GM12875 (cell line): ENCODE measurements at regions not wholly inside any gene's neighbourhood (a gene's known extent, or its start where the extent isn't known, plus 50 kb on each side); places are given as distances from the start of the nearest gene placed in this dataset.

ENCODE experiments used
- H3K4me3 ChIP-seq: one replicate; pipeline ENCODE4 v1.5.1; 2011; ENCODE audit warnings: low read depth, low read length, control low read depth
- TF ChIP-seq, protein P1 (sequence below): IDR thresholded peaks from 2 replicates; pipeline ENCODE4 v1.5.1; 2011; ENCODE audit warnings: low read depth, mild to moderate bottlenecking, control low read depth, inconsistent platforms, low read length, moderate library complexity, borderline replicate concordance; ENCODE audit not compliant: insufficient read depth

DNA sequence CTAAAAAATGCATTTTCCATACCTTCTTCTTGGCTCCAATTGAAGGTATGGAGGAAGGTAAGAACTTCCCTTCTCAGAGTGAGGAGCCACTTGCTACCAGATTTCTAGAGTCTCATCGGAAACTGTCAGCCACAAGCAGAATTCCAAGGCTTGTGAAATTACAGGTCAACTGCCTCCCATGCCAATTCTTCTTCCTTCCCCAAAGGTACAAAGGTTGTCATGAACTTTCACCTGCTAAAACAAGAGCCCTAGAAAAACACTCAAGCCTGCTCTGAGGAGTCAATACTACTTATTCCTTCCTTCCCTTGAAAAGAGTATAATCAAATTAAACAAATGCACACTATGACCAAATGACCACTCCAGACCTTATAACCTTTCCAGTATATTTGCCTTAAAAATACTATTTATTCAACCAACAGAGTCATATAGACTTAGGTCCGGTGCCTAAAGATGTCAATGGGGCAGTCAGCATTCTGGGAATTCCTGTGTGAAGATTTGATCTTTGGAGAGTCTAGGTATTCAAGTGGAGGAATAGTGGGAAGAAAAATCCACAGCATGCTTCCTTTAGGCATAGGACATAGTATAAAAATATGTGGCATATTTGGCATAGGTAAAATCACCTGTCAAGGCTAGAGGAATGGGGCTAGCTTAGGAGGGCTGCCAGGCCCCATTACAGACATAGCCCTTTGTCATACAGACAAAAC lies 539.3 kb downstream of the LIG4 start:
- no peak overlapping the region for H3K4me3 ChIP-seq
- TF ChIP-seq, protein P1, sequence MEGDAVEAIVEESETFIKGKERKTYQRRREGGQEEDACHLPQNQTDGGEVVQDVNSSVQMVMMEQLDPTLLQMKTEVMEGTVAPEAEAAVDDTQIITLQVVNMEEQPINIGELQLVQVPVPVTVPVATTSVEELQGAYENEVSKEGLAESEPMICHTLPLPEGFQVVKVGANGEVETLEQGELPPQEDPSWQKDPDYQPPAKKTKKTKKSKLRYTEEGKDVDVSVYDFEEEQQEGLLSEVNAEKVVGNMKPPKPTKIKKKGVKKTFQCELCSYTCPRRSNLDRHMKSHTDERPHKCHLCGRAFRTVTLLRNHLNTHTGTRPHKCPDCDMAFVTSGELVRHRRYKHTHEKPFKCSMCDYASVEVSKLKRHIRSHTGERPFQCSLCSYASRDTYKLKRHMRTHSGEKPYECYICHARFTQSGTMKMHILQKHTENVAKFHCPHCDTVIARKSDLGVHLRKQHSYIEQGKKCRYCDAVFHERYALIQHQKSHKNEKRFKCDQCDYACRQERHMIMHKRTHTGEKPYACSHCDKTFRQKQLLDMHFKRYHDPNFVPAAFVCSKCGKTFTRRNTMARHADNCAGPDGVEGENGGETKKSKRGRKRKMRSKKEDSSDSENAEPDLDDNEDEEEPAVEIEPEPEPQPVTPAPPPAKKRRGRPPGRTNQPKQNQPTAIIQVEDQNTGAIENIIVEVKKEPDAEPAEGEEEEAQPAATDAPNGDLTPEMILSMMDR = no peak

DNA sequence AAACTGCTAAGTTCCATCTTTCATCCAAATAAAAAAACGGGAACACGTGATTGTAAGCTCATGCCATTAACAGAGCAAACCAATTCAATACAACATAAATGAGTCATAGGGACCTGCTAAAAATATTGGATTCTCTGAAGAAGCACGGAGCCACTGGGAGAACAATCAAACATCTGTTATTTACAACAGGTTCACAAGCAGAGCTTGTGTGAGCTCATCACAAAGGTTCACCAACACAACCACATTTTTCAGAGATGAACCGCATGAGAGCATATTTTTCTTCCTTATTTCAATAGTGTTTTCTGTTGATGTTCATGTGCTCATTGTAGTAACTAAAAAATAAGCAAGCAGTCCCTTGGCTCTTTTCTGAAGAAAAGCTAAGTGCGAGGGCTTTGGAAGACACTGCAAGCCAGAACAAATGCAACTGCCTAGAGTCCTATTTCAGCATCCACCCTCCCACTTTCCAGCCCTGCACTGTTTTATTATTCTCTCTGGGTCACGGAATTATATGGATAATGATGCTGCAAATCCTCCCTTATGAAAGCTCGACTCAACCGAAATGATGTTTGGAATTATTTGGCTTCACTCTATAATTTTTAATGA lies 545.8 kb downstream of the LIG4 start:
- H3K4me3 ChIP-seq = no peak overlapping the region
- TF ChIP-seq, protein P1 = no peak

DNA sequence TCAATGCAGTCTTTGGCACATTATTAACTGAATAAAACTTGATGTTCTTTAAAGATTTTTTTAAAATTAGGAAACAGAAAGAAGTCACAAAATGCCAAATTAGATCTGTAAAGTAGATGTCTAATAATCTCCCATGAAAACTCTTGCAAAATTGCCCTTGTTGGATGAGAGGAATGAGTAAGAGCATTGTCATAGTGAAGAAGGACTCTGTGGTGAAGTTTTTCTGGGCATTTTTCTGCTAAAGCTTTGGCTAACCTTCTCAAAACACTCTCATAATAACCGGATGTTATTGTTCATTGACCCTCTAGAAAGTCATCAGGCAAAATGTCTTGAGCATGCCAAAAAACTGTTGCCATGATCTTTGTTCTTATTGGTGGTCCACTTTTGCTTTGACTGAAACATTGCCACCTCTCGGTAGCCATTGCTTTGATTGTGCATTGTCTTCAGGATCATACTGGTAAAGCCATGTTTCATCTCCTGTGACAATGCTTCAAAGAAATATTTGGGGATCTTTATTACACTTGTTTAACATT lies 549.3 kb downstream of the LIG4 start:
- H3K4me3 ChIP-seq = no peak overlapping the region
- TF ChIP-seq, protein P1 = no peak

DNA sequence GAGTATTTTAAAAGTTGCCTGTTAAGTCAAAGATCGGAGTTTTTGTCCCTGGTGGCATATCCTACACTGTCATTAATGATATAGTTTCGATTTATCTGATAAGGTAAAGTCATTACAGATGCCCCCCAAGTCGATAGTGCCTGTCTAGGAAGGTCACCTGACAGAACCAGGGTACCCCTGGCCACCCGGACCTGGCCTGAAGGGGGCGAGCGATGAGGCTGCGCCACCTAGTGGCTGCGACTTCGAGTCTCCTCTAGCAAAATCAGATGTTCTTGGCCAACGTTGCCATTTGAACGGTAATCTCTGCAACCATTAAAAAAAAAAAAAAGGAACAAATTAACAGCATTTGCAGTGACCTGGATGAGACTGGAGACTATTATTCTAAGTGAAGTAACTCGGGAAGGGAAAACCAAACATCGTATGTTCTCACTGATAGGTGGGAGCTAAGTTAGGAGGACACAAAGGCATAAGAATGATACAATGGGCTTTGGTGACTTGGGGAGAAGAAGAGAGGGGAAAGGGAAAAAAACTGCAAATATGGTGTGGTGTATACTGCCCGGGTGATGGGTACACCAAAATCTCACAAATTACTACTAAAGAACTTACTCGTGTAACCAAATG lies 565.1 kb downstream of the LIG4 start:
- H3K4me3 ChIP-seq = no peak overlapping the region
- TF ChIP-seq, protein P1 = peak; percentile 88

DNA sequence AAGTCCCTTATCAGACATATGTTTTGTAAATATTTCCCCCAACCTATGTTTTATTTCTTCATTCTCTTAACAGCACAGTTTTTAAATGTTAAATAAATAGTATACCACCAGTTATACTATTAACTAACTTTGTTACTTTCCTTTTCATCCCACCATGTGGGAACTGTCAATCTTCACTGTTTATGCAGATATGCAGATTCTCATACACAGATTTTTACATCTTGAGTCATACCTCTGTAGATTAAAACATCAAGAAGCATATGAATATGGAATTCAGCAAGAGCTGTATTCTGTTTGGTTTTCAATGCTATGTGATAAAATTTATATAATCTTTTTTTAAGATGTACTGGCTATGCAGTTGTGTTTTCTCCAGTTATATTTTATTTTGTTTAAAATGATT lies 566.3 kb downstream of the LIG4 start:
- TF ChIP-seq, protein P1 = no peak

DNA sequence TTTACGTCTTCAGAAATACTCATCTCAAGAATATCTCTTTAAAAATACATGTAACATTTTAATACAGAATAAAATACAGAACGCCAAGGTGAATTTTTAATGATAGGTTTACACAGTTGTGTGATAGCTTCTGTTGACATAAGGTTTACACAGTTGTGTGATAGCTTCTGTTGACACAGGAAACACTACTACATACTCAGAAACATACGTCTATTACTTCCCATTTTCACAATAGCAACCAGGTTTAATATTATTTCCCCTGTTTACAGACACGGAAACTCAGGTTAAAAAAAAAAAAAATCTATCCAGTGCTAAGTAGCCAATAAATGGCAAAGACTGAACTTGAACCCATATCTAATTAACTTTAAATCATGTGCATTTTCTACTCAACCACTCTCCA lies 571.2 kb downstream of the LIG4 start:
- H3K4me3 ChIP-seq = no peak overlapping the region
- TF ChIP-seq, protein P1 = no peak

More for the DNA sequence above, 566.3 kb downstream of the LIG4 start:
- no peak overlapping the region for H3K4me3 ChIP-seq
